ENCODE measurements at regions not wholly inside any gene's neighbourhood (a gene's known extent, or its start where the extent isn't known, plus 50 kb on each side); places are given as distances from the start of the nearest gene placed in this dataset.
"Not testable (repeated sequence)": the region's sequence is repeated elsewhere in the genome, so short reads cannot be mapped to it uniquely, and the experiment has no call there.

- DNase-seq: no peak
These were observed 738.4 kb downstream of the RNF144A start for GRCh38 chr2:7655629-7656028.

DNA sequence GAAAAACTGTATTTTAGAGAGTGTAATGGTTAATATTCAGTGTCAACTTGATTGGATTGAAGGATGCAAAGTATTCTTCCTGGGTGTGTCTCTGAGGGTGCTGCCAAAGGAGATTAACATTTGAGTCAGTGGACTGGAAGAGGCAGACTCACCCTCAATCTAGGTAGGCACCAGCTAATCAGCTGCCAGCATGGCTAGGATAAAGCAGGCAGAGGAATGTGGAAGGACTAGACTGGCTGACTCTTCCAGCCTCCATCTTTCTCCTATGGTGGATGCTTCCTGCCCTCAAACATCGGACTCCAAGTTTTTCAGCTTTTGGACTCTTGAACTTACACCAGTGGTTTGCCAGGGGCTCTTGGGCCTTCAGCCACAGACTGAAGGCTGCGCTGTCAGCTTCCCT lies 740.3 kb downstream of the RNF144A start:
- DNase-seq: not testable (repeated sequence)

DNA sequence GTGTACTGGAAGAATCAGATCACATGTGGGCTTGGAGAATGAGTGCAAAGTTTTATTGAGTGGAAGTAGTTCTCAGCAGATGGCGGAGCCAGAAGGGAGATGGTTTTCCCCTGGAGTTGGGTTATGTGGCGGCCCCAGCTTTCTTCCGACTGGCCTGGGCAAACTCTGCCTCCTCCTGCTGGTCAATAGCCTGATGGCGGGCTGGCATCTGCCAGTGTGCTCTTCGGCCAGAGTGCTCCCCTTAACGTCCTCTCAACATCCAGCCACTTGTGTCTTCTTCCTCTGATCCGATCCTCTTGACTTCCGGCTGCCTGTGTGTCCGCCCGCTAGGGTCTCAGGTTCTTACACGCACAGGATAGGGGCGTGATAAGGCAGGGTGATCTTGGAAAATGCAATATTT lies 741.3 kb downstream of the RNF144A start:
- no peak for DNase-seq

DNA sequence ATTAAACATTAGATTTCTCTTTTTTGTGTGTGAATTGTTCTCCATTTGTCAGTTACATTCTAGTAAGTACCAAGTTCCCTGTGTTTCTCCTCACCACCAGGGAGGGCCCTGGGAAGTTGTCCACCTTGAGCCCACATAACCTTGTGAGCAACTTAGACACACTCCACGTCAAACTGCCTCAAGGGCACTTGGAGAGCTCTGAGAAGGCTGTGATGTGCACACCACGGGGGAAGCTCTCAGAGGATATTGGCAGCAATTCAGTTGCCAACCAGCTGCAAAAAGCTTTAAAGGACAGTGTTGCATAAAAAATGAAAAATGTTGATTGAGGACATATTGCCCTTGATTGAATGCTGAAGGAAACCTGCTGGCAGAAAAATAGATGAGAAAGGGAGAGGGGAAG lies 743.6 kb downstream of the RNF144A start:
- DNase-seq: no peak

DNA sequence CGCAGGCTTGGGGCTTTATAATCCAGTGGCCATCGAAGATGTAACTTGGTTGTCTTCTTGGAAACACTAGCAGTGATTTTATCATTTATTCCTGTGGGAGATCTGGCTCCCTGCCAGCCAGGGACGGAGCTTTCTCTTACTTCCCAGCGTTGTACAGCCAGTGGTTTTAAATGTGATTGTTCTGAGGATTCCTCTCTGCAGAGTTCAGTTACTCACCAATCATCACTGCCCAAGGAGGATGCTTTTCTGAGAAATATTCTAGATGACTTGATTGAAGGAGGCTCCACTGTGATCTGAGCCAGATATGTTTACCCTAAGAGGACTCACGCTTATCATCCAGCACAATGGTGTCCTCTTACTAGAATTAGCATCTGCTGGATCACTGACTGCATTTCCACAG lies 744.3 kb downstream of the RNF144A start:
- no peak for DNase-seq

DNA sequence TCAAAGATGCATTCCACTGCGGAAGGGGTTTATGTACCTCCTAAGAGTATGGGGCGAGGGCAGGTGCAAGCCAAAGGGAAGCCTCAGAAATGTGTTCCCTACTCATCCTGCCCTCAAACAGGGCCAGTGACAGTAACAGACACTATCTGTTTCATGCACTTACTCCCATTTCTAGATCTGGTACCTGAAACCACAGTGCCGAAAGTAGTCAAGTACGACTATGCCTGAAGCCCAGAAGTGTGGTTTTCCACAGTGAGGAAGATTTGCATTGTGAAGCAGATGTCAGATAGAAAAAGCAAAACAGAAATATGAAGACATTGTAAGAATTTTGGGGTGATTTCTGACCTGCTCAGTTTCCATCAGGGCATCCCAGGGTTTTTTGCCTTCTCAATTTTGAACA lies 748.7 kb downstream of the RNF144A start:
- DNase-seq: no peak

- no peak for DNase-seq
These were observed 749.5 kb downstream of the RNF144A start for GRCh38 chr2:7666596-7667259.

- no peak for DNase-seq
These were observed 750.1 kb downstream of the RNF144A start for GRCh38 chr2:7667260-7667757.

GRCh38 chr2:7670905-7671641 lies 753.9 kb downstream of the RNF144A start:
- DNase-seq: no peak

DNA sequence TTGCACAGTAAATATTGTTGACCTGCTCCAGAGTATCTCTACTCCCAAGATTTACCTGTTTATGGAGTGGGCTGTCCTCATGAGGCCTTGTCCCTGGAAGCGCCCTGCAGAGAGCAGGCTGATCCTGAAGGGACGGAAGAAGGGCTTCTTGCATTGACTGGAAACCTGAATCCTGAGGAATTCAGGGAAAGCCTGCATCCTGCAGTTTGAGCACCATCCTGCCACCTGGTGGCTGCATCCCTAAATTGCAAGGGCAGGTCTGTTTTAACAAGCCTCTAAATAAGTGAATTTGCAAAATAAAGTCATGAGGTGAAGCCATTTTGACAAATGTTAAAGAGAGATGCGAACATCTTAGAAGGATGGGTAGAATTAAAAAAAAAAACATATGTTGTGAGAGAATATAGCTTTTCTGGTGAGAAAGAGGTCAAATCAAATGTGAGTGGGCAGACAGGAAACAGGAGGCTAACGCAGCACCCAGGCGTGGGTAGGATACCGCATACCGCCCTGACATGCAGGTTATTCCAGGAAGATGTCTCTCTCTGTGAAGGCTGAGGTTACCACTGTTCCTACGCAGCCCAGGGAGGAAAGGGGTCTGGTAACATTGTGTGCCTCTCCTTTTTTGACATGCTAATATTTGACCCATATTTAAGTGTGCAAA lies 754.9 kb downstream of the RNF144A start:
- DNase-seq: peak; percentile 29

DNA sequence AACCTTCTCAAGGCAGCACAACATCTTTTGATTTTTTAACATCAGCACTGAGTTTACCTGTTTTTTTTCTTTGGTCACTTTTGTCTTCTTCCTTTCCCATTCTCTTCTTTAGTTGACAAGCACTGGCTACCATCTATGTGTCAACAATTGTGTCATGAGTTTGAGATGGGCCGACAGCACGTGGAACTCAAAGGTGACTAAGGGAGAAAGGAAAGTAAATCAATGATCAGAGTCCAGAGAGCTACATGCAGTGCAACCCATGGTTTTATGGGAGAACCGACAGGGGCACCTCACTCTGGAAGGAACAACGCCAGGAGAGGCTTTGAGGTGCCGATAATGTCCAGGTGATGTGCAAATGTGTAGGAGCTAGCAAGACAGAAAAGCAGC lies 755.5 kb downstream of the RNF144A start:
- DNase-seq: no peak

DNA sequence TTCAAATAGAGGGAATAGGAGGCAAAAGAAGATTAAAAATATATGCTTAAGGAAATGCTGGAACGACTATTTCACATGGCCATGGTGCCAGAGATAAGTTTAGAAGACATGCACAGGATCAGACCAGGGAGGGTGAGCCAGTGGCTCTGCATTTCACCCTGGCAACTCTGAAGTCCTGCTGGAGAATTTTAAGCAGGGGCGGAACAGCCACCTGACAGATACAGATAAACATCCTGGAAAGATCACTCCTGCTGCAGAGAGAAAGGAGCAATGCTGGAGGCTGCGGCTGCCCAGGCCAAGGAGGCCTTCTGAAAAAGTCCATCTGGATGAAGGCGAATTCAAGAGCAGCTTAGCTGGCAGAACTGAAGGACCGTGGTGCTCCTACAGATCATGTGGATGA lies 755.9 kb downstream of the RNF144A start:
- no peak for DNase-seq

DNA sequence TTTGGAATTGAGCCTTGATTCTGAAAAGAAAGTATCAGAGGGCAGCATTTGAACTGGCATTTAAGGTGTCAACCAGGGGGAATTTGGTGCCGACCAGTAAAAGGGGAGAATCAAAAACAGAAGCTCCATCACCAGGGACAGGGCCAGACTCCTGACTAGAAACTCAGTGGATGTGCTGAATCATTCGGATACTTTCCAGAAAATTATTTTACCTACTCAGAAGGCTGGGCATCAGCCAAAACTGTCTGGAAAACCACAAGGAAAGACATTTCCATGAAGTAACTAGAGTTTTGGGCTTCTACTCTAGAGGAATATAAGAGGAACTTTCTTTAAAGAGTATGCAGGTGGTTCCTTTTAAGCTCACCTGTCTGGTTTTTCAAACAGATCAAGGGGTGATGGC lies 756.6 kb downstream of the RNF144A start:
- DNase-seq: no peak

DNA sequence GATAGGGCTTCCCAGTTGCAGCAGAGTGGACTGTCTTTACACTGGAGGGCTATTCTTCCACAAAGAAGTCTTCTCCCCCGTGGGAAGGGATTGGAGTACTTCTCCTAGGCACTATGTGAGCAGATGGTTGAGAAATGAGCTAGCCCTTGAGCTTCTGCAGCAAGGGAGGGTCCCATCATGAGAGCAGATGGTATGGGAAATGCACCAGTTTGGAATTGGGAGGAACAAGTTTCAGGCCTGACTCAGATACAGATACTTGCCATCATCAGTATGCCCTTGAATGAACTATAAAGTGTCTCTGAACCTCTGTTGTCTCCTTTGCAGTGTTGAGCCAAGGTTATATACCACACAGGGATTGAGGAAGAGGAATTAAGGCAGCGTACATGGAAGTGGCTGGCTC lies 757.4 kb downstream of the RNF144A start:
- no peak for DNase-seq

DNA sequence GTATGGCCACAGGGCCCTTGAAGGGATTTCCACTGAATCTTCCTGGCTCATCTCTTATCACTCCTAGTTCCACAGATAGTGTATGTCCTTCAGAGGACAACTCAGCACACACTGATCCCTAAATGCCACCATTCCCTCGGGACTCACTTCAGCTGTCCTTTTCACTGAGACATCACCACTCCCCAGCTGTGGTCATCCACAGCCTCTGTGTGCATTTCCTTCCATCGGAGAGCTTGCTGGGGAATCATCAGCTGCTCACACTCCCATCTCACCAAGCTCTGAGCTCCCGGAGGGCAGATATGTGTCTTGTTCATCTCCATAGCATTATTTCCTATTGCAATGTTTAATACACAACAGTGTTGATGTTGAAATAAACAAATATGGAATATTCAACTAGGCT lies 759.5 kb downstream of the RNF144A start:
- DNase-seq: no peak

DNA sequence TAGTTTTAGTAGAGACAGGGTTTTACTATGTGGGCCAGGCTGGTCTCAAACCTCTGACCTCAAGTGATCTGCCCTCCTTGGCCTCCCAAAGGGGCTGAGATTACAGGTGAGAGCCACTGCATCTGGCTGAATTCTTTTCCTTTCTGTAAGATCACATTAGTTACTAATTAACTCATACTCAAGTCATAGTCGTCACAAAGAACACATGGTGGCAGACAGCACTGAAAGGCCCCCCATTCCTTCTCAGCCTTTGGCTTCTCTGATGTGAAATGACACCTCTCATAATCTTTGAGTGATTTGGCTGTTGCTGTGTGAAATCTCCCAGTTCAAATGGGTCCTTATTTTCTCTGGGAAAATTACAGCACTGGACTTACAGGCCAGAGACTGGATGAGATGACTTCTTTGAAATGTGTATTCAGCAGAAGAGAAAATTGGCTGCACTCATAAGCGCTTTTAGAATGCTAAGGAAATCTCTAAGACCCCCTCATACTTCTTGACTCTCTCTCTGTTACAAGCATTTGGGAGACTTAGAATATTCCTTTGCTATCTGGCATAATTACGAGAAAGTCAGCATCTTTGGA lies 764.8 kb downstream of the RNF144A start:
- no peak for DNase-seq

- no peak for DNase-seq
These were observed 766.0 kb downstream of the RNF144A start for GRCh38 chr2:7683196-7683595.

DNA sequence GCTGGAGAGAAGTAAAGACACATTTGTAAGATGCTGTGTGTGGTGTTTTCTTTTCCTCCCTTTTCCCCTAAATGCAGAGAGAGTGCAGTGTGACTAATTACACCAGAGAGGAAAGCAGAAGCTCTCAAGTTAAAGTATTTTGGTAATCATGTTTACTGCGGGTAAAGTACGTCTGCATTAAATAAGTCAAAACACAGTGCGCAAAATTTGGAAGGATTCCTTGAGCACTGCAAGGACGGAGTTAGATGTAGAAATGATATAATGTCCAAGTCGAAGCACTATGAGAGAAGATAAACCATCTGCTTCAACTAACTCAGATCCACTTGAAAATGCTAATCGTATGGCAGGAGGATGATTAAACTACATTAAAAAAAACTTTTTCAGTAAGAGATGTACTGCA lies 766.5 kb downstream of the RNF144A start:
- DNase-seq: no peak

- no peak for DNase-seq
These were observed 768.3 kb downstream of the RNF144A start for GRCh38 chr2:7685342-7686015.

GRCh38 chr2:7686016-7686385 lies 768.8 kb downstream of the RNF144A start:
- no peak for DNase-seq

DNA sequence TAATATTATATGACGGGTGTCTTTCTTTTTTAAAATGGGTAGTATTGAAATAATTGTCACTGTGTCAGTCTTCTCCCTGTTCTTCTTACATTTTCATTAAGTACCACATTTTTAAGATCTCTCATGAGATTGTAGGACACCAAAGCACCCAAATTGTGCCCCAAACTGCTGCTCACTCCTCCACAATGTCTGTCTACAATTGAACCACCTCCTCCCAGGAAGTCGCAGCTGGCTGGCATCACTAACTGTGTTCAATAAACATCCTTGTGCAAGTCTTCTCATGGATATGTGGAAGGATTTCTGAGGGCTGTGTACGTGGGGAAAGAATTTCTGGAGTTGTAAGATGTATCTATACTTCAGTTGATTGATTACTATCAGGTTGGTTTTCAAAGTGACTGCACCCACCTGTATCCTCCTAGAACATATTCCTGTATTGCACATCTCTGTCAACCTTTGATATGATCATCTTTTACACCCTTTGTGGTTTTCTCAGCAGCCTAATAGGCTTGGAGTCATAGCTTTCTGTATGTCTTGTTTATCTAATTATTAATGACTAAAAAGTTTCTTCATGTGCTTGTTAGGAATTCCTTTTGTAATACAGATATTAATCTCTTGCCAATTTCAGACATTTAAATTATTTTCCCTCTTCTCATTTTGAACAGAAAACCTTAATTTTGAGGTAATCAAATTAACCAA lies 774.9 kb downstream of the RNF144A start:
- DNase-seq: no peak

GRCh38 chr2:7692657-7693161 lies 775.5 kb downstream of the RNF144A start:
- no peak for DNase-seq

Data from CD4-positive, alpha-beta T cell treated with Interferon gamma for 1 hour (primary cell).